ENCODE measurements at regions not wholly inside any gene's neighbourhood (a gene's known extent, or its start where the extent isn't known, plus 50 kb on each side); places are given as distances from the start of the nearest gene placed in this dataset.
A peak's percentile ranks its signal among the peaks of the same experiment; 100 is the strongest.
"Not testable (repeated sequence)": the region's sequence is repeated elsewhere in the genome, so short reads cannot be mapped to it uniquely, and the experiment has no call there.

DNA sequence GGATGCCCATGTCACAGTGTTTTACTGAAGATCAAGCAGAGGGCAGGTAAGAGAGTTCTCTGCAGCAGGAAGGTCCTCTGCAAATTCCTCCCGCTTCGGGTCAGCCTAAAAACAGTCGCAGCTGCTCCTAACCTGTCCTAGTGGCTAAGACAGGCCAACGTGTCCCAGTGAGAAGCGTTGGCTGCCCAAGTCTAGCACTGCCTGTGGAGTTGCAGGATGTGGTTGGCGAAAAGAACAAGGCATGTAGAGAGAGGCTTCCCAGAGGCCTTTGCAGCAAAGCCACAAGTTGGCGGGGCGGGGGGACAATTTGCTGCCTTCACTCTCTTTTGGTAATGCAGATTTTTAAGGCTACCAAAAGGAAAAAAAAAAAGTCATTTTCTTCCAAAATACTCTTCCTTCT lies 340.1 kb downstream of the BCL11B start:
- peak in 3 of 4 experiments; percentile 17 to 25 (median 24) for DNase-seq (ENCODE audit: low read depth in 4 of 4, low spot score in 1 of 4)

DNA sequence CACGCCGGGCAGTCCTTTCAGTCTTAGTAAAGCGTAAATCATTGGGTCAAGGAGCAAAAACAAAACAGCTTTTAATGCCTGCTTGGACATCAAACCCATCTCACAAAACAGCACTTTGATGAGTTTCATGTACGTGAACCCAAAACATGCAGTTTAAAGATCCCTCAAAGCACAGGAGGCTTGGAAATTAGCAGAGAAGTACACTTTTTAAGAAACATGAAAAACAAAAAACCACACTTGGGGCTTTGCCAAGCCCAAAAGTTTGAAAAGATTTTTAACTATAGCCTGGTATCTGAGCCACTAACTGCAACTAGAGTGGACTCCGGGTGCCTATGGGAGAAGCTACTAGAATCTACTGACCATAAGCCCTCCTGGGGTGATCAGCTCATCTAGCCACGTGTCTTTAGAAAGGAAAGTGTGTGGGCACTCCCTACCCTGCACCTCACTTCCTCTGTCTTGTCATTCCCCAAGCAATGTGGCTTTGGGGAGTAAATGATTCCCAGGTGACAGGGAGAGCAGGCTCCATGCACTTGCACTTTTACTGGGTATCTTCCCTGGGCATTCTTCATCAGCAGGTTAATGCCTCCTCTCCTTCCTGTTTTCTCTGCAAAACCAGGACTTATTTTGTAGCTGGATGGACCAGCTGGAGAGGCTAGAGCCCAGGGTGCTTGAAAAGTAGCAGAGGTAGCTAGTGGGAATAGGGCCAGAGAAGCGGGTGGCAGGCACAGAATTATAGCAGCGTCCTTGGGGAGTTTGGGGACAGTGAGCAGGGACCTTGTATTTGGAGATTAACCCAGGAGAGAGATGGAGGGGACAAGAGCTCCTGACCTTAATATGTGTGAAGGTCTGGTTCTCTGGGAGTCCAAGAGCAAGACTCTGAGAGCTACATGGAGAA lies 339.3 kb downstream of the BCL11B start:
- DNase-seq (ENCODE audit: low read depth in 4 of 4, low spot score in 1 of 4): no peak

DNA sequence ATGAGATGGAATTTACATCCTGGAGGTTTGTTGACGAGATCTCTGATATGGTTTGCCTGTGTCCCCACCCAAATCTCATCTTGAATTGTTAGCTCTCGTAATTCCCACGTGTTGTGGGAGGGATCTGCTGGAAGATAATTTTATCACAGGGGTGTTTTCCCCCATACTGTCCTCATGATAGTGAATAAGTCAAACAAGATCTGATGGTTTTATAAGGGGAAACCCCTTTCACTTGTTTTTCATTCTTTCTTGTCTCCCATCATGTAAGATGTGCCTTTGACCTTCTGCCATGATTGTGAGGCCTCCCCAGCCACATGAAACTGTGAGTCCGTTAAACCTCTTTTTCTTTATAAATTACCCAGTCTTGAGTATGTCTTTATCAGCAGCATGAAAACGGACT lies 337.4 kb downstream of the BCL11B start:
- not testable (repeated sequence) for DNase-seq (ENCODE audit: low read depth in 4 of 4, low spot score in 1 of 4)

DNA sequence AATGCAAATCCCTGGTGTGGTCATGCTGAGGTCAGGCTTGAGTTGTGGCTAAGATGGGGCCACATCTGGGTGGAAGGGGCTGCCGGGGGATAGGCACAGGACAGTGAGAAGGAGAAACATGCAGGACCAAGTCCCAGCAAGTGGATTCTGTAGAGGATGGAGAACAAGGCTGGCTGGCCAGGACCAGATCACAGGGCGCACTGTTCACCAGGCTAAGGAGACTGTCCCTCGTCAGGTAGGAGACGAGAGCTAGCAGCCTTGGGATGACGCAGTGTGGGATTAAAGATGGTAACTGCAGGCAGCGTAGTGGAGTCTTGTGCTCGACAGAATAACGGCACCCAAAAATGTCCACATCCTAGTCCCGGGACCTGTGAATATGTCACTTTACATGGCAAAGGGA lies 336.1 kb downstream of the BCL11B start:
- DNase-seq (ENCODE audit: low read depth in 4 of 4, low spot score in 1 of 4): no peak

DNA sequence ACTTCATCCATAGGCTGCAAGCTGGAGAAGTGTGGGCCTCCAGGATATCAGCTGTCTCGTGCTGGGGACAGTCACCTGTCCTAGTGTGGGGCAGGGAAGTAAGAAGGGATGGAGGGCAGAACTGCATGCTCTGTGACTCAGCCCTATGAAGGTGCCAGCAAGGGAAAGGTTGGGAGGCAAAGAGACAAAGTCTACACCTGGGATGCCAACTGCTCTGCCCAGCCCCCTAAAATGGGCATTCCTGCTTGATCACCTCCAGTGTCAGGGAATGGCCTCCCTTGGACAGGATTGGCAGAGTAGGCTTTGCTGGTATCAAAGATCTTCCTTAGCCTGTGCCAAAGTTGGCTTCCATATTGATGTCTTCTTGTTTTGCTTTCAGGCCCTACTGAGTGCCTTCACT lies 335.0 kb downstream of the BCL11B start:
- DNase-seq (ENCODE audit: low read depth in 4 of 4, low spot score in 1 of 4): no peak

DNA sequence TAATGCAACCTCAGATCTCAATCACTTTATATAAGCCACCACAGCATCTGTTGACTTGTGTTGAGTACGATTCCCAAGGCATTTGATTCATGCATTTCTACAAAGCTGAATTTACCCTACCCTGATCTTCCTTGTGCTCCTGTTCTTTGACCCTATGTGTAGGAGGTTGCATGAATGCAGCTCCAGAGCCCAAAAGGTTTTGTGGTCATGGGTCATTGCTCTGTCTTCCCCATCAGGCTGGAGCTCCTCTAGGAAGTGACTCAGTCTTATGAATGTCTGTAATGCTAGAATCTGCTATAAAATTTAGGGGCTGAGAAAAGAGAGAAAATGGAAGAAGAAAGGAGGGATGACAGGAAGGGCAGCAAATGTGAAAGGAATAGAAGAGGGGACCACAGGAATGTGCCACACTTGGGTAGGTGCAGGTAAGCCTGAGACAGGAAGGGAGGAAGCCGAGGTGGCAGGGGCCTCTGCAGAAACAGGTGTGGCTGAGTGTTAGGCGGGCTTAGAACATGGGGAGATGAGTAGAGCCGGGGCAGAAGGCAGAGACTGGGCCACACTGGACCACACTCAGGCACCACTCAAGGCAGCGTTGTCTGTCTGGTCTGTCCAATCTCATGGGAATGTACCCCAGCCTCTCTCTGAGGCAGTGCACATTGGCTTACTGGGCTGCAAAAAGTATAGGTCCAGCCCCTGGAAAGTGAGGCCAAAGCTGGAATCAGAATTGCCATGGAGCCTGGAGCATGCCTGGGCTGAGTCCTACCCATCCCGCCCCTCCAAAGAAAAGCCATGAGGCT lies 334.1 kb downstream of the BCL11B start:
- DNase-seq (ENCODE audit: low read depth in 4 of 4, low spot score in 1 of 4): no peak

DNA sequence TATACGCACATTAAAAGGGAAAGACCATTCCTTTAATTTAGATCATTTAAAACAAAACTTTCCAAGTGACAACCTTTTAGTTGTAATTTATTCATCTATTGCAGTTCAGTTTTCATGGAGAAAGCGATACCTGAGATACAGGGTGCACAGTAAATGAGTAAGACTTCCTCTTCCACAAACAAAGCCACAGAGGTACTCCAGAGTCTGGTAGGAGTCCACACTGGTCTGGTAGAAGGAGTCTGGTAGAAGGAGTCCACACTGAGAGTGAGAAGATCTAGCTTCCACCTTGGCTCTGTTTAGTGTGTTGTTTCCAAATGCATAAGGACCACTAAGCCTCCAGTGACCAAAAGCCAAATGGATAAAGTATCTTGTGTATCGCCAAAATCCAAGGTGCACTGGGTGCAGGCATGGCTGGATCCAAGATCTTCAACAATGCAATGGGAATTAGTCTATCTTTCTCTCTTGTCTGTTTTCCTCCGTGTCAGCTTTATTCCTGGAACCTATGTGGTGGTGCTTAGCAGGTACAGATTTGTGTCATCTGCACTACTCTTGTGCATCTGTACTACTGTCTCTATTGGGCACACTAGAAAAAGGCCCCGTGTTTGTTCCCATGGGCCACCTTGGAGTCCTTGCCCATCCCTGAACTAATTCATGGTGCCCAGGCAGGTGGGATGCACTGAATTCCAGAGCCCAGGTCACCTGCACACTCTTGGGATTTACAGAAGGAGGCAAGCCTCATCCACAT lies 331.1 kb downstream of the BCL11B start:
- no peak for DNase-seq (ENCODE audit: low read depth in 4 of 4, low spot score in 1 of 4)

DNA sequence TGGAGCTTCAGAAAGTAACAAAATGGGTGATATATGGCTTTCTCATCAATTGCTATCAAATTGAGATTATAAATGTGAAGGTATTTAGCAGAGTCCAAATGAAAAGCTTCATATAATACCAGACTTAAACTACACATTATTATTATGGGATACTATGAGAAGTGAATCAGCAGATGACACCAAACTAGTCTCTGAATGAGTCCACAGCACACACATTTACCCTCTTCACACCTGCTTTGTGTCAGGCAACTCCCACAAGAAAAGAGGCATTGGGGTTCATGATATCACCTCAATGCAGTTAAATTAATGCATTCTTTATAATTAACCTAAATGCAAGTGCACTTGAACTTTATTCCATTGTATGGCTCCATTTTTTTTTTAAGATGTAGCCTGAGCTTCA lies 330.5 kb downstream of the BCL11B start:
- DNase-seq (ENCODE audit: low read depth in 4 of 4, low spot score in 1 of 4): no peak

DNA sequence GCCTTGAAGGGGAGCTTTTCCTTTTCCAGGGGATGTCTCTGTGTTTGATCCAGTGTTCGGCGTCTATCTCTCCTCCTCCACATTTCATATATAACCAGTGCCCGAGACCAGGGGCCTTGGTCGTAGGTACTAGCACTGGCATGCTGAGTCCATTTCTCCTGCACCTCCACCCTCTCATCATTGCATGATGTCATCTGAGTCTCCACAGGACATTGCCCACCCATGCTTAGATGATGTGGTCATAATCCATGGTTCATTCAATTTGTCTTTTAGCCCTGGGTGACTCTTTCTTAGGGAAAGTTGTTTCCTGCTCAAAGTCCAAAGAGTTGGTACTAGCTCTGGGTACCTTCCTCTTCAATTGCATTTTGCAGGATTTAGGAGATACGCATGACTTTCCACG lies 328.1 kb downstream of the BCL11B start:
- DNase-seq (ENCODE audit: low read depth in 4 of 4, low spot score in 1 of 4): no peak

DNA sequence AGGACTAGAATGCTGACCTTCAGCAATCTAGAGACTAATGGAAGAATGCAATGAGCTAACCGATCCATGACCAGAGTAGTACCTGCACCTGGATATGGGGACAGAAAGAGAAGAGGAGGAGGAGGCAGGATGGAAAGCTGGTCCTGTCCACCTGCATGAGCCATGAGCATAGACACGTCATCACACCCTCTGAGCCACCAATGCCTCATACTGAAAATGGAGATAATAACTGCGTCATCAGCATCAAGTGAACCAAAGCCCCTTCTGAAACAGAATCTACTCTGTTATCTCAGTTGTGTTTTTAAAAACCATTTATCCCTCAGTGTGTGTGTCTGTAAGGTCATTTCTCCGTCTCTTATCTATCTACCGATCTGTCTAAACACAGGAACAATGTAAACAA lies 327.0 kb downstream of the BCL11B start:
- no peak for DNase-seq (ENCODE audit: low read depth in 4 of 4, low spot score in 1 of 4)

DNA sequence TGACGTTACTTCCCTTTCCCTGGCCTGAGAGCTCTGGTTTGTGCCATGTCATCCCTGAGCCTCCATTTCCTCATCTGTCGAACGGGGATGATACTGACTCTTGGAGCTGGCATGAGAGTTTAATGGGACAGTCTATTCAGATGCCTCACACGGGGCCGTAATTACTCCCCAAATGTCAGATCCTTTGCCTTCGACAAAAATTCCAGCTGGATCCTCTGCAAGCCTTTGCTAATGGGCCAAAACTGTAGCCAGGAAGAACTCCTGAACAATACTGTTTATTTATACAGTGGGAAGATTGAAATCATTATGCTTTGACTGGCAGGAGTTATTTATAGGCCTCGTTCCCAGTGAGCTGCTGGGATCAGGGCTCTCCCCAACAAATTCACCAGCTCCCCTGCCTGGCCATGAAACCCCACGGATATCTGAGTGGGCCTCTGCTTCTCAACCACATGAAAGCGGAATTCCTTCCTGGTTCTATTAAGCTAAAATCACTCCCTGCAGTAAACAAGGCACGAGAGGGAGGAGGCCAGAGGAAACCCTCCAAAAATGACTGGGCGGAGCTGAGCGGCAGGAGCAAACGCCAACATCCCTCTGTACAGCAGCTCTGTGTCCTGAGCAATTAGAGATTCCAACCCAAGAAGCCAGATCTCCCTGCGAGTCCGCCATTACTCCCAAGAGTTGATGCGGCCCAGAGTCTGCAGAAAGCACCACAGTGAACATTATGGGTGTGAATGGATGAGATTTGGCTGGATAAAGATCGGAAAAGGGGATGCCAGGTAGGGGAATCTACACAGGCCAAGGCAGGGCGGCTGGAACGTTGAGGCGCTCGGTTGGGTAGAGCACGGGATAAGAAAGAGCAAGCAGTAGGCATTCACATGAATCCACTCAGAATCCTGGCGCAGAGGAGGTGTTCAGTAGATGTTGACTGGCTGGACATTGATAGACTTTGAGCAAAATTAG lies 326.1 kb downstream of the BCL11B start:
- DNase-seq (ENCODE audit: low read depth in 4 of 4, low spot score in 1 of 4): no peak

DNA sequence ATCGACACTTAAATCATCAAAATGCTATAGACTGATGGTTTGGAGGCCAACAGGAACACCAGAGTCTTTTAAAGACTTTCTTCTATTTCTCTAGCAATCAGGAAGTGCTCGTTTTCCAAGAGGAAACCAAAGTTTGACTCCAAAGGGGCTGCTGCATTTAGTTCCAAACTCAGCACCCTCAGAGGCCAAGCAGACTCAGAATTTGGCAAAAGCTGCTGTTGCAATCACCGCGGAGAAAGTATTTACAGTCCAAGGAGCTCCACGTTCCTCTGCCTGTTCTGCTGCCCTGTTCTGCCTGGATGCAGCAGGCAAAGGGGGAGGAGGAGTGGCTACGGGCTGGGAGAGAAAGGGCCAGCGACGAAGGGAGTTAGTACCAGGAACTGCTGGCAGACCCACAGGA lies 325.1 kb downstream of the BCL11B start:
- no peak for DNase-seq (ENCODE audit: low read depth in 4 of 4, low spot score in 1 of 4)

DNA sequence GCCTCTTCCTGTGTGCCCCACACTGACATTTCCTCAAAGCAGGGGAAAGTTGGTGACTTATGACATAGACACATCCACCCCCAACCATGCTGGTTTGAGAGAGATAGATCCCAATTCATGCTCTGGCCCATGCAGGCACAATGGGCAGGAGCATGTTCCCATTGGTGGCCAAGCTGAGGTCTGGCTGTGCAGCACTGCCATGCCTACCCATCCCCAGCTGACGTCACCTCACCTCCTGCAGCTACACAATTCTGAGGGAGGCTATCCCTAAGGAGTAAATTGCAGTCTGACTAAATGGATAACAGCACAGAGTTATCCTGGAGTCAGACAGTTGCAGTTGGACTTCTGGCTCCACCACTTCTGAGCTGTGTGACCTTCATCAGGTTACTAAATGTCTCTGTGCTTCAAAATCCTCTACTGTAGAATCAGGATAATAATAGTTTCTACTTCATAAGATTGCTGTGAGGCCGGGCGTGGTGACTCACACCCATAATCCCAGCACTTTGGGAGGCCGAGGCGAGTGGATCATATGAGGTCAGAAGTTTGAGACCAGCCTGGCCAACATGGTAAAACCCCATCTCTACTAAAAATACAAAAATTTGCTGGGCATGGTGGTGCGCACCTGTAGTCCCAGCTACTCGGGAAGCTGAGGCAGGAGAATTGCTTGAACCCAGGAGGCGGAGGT lies 323.9 kb downstream of the BCL11B start:
- DNase-seq (ENCODE audit: low read depth in 4 of 4, low spot score in 1 of 4): no peak

DNA sequence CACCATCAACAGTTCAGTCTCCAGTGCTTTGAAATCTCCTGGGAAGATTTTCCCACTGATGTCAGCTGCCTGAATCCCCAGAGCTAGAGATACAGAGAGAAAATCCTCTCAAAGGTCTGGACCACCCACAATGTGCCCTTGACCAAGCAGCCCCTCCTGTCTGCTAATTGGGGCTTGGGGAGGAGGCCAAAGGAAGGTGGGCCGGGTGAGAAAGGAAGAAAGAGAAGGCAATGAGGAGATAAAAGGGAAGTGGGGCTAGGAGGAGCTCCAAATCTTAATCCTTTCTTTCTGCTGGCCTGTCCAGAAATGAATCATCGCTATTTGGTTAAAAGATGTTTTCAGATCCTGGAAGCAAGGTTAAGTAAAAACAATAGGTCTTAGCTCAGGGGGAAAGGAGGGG lies 322.9 kb downstream of the BCL11B start:
- DNase-seq (ENCODE audit: low read depth in 4 of 4, low spot score in 1 of 4): no peak

DNA sequence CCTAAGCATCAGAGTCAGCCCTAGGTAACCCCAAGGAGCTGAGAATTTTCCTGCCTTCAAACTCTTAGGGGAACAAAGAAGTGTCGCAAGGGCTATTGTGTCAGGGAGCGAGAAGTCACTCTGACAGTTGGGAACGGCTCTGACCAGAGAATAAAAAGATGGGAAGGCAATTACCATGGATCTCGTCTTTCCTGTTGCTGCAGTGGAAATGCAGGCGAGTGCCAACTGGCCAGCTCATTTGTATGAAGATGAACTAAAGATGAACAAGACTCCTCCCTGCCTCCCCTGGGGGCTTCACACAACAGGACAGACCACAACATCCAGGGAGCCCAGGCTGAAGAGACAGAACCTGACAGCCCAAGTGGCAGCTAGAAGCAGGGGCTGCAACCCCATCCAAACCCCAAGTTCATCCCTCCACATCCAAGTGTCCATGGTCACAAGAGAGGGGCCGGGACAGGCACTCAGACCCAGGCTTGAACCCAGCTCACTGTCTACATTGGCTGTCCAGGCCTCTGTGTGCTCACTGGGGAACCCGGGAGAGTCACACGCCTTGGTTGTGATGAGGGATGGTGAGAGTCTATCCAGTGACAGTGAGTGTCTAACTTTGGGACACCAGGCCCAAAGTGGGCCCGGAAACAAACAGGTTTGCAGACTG lies 322.4 kb downstream of the BCL11B start:
- DNase-seq (ENCODE audit: low read depth in 4 of 4, low spot score in 1 of 4): no peak

DNA sequence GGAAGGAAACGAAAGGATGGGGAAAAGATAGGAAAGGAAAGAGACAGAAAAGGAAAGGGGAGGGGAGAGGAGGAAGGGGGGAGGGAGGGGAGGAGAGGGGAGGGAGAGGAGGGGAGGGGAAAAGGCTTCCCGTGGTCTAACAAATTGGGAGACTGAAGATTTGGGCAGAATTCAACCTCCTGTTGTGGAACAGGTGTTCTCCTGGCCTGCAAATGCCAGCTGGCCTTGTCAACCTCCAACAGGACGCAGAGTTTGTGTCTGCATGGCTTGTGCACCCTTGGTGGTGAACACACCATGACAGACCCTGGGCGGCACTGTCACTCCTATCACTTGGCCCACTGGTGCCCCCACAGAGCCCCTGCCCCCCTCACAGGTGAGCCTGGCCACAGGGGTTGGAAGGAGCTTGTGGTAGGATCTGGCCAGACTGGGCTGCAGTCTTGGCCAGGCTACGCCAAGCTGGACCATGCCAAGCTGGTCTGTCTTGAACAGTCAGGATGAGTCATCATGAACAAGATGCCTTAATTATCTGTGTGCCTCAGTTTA lies 321.6 kb downstream of the BCL11B start:
- DNase-seq (ENCODE audit: low read depth in 4 of 4, low spot score in 1 of 4): no peak

DNA sequence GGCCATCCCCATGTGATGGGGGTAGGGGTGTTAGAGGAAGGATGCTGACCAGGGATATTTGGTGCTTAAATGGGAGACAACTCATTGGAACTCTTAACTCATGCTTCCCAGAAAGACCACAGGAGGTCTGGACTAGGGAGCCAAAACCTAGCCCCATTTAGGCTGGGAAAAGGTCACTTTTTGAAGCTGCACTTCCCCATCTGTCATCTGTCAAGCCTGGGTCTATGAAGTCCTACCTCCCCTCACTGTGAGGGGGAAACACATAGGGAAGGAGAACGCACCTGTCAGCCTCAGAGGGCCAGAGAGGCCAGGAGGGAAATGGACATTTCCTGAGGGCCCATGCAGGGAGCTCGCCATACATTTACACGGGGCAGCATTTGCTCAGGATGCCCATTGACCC lies 321.0 kb downstream of the BCL11B start:
- no peak for DNase-seq (ENCODE audit: low read depth in 4 of 4, low spot score in 1 of 4)

DNA sequence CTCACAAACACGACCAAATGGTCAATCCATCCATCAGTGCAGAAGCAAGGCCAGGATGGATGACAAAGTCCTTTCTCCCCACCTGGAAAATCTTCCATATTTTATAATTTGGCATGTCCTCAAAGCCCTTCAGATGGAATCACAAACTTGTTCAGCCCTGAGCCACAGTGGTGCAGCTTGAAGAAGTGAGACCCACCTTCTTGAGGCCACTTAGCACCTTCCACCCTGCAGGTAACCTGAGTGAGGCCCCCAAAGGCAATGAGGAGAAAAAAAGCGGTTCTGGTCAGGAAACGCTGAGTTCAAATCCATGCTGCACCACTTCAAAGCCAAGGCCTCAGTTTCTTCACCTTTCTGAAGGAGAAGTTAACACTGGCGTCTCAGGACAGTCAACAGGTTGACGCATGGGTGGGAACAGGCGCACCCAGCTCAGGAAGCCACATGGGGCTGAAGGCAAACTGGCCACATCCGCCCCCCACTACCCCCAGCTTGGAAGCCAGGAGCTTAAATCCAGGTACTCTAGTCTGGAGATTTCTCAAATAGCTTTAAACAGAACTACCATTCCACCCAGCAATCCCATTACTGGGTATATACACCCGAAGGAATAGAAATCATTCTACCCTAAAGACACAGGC lies 320.4 kb downstream of the BCL11B start:
- no peak for DNase-seq (ENCODE audit: low read depth in 4 of 4, low spot score in 1 of 4)
